ENCODE measurements at regions not wholly inside any gene's neighbourhood (a gene's known extent, or its start where the extent isn't known, plus 50 kb on each side); places are given as distances from the start of the nearest gene placed in this dataset.

GRCh38 chr4:189098932-189099696 lies 841.6 kb upstream of the FRG1 start:
- no peak for DNase-seq (ENCODE audit: low read depth)
- H3K4me3 ChIP-seq (ENCODE audit: low read depth, low read length), result no peak overlapping the region
- TF ChIP-seq CTCF (IDR thresholded peaks at IDR 0.05; ENCODE audit: insufficient read depth, low read length), result no peak

- TF ChIP-seq CTCF (IDR thresholded peaks at IDR 0.05; ENCODE audit: insufficient read depth, low read length), result no peak
- H3K4me3 ChIP-seq (ENCODE audit: low read depth, low read length), result no peak overlapping the region
- no peak for DNase-seq (ENCODE audit: low read depth)
Observed at GRCh38 chr4:189113389-189113888, 827.2 kb upstream of the FRG1 start.

GRCh38 chr4:189117426-189117825 lies 823.2 kb upstream of the FRG1 start:
- DNase-seq (ENCODE audit: low read depth), result no peak
- no peak overlapping the region for H3K4me3 ChIP-seq (ENCODE audit: low read depth, low read length)
- TF ChIP-seq CTCF (IDR thresholded peaks at IDR 0.05; ENCODE audit: insufficient read depth, low read length), result no peak

GRCh38 chr4:189121336-189121735 lies 819.3 kb upstream of the FRG1 start:
- no peak overlapping the region for H3K4me3 ChIP-seq (ENCODE audit: low read depth, low read length)
- no peak for DNase-seq (ENCODE audit: low read depth)
- no peak for TF ChIP-seq CTCF (IDR thresholded peaks at IDR 0.05; ENCODE audit: insufficient read depth, low read length)

GRCh38 chr4:189124149-189124758 lies 816.4 kb upstream of the FRG1 start:
- no peak for DNase-seq (ENCODE audit: low read depth)
- H3K4me3 ChIP-seq (ENCODE audit: low read depth, low read length), result no peak overlapping the region
- TF ChIP-seq CTCF (IDR thresholded peaks at IDR 0.05; ENCODE audit: insufficient read depth, low read length), result peak; percentile 9

DNA sequence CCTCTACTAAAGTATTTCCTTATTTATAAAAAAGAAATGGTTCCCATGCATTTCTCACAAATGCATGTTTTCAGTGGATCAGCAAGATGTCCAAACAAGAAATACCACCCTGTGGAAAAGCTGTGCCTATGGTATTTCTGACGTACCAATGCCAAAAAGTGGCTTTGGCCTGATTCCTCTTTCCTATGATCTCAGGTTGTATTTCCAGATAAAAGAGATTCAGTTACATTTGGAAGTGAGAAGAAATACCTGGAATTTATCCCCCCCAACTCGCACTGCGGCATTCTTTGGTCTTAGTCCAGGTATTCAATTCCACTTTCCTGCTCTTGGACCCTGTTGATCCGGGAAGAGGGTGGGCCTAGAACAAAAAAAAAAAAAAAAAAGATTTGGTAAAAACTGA lies 815.9 kb upstream of the FRG1 start:
- no peak for DNase-seq (ENCODE audit: low read depth)

More for the DNA sequence above, 815.9 kb upstream of the FRG1 start:
- no peak overlapping the region for H3K4me3 ChIP-seq (ENCODE audit: low read depth, low read length)
- no peak for TF ChIP-seq CTCF (IDR thresholded peaks at IDR 0.05; ENCODE audit: insufficient read depth, low read length)
